ENCODE measurements at regions not wholly inside any gene's neighbourhood (a gene's known extent, or its start where the extent isn't known, plus 50 kb on each side); places are given as distances from the start of the nearest gene placed in this dataset.

- no peaks in the 10 kb centered on the region for H3K36me3 ChIP-seq
- H3K27ac ChIP-seq = no peak overlapping the region
- no peaks in the 10 kb centered on the region for H3K27me3 ChIP-seq
- H3K4me1 ChIP-seq (ENCODE audit: low read depth) = no peaks in the 10 kb centered on the region
- no peak overlapping the region for H3K4me3 ChIP-seq
- H3K9me3 ChIP-seq (ENCODE audit: low read depth) = no peaks in the 10 kb centered on the region
- no peak for TF ChIP-seq CTCF (IDR thresholded peaks at IDR 0.05; ENCODE audit: low read depth, low read length)
- DNase-seq (ENCODE audit: low read depth in 1 of 2, low spot score in 1 of 2) = no peak
Measured at GRCh38 chr1:38203441-38203840, 156.8 kb upstream of the POU3F1 start.

GRCh38 chr1:38201431-38201830, 154.8 kb upstream of the POU3F1 start:
- TF ChIP-seq CTCF (IDR thresholded peaks at IDR 0.05; ENCODE audit: low read depth, low read length) = no peak
- no peaks in the 10 kb centered on the region for H3K27me3 ChIP-seq
- H3K36me3 ChIP-seq = no peaks in the 10 kb centered on the region
- no peak for DNase-seq (ENCODE audit: low read depth in 1 of 2, low spot score in 1 of 2)
- no peak overlapping the region for H3K27ac ChIP-seq
- H3K9me3 ChIP-seq (ENCODE audit: low read depth) = no peaks in the 10 kb centered on the region
- no peaks in the 10 kb centered on the region for H3K4me1 ChIP-seq (ENCODE audit: low read depth)
- H3K4me3 ChIP-seq = no peak overlapping the region

GRCh38 chr1:38198621-38199020, 152.0 kb upstream of the POU3F1 start:
- H3K9me3 ChIP-seq (ENCODE audit: low read depth) = no peaks in the 10 kb centered on the region
- no peak overlapping the region for H3K4me3 ChIP-seq
- H3K4me1 ChIP-seq (ENCODE audit: low read depth) = no peaks in the 10 kb centered on the region
- no peak overlapping the region for H3K27ac ChIP-seq
- no peak for DNase-seq (ENCODE audit: low read depth in 1 of 2, low spot score in 1 of 2)
- H3K36me3 ChIP-seq = no peaks in the 10 kb centered on the region
- no peak for TF ChIP-seq CTCF (IDR thresholded peaks at IDR 0.05; ENCODE audit: low read depth, low read length)
- no peaks in the 10 kb centered on the region for H3K27me3 ChIP-seq

- TF ChIP-seq CTCF (IDR thresholded peaks at IDR 0.05; ENCODE audit: low read depth, low read length) = no peak
- no peak overlapping the region for H3K4me3 ChIP-seq
- no peak overlapping the region for H3K27ac ChIP-seq
- no peak for DNase-seq (ENCODE audit: low read depth in 1 of 2, low spot score in 1 of 2)
- no peaks in the 10 kb centered on the region for H3K36me3 ChIP-seq
- no peaks in the 10 kb centered on the region for H3K4me1 ChIP-seq (ENCODE audit: low read depth)
- no peaks in the 10 kb centered on the region for H3K27me3 ChIP-seq
- H3K9me3 ChIP-seq (ENCODE audit: low read depth) = no peaks in the 10 kb centered on the region
Measured at GRCh38 chr1:38198099-38198498, 151.5 kb upstream of the POU3F1 start.

- no peaks in the 10 kb centered on the region for H3K4me1 ChIP-seq (ENCODE audit: low read depth)
- H3K4me3 ChIP-seq = no peak overlapping the region
- no peak for DNase-seq (ENCODE audit: low read depth in 1 of 2, low spot score in 1 of 2)
- TF ChIP-seq CTCF (IDR thresholded peaks at IDR 0.05; ENCODE audit: low read depth, low read length) = no peak
- no peaks in the 10 kb centered on the region for H3K36me3 ChIP-seq
- no peaks in the 10 kb centered on the region for H3K9me3 ChIP-seq (ENCODE audit: low read depth)
- no peaks in the 10 kb centered on the region for H3K27me3 ChIP-seq
- no peak overlapping the region for H3K27ac ChIP-seq
Measured at GRCh38 chr1:38197312-38198061, 150.9 kb upstream of the POU3F1 start.

Data from cardiac muscle cell (in vitro differentiated cells and primary cell).